ENCODE measurements at regions not wholly inside any gene's neighbourhood (a gene's known extent, or its start where the extent isn't known, plus 50 kb on each side); places are given as distances from the start of the nearest gene placed in this dataset.

DNA sequence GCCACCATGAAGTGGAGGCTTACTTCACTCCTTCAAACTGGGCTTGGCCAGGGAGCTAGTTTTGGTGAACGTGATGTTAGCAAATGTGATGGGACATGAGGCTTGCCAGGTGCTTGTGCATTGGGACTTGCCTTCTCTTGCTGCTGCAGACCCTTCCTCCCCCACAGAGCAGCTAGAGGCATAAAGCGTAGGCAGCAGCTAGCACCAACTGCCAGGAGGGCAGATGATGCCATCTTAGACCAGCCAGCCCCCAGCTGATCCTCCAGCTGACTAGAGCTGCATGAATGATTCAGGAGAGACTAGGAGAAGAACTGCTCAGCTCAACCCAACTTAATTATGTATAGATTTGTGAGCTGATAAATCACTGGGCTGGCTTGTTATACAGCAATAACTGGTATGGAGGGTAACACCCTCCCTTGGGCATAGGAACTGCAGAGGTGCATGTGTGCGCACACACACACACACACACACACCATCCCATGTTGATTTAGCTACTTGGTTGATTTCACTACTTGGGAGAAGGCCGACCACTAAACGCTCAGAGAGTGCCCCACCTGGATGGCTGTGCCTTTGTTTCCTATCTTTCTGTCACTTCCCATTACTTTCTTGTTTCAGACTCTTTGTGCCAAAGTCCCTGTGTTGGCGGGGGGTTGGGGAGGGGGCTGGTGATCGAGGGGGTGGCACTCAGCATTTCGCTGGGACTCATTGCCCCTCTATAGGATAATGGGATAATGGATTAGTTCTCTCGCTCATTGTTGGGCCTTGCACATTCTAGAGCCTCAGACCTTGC, 202.8 kb downstream of the ADAMTS15 start:
- peak overlapping the region in 2 of 3 experiments; percentile 21 to 37; a peak in 4 of 7 replicates for H3K27ac Mint-ChIP-seq

More for the DNA sequence above, 202.8 kb downstream of the ADAMTS15 start:
- H3K56ac ChIP-seq (ENCODE audit: insufficient read length, low read depth, low read length): no peak overlapping the region
- no peak overlapping the region; the same call in 1 of the 2 replicates for H3K14ac ChIP-seq (ENCODE audit: insufficient read depth, low read length)
- no peak overlapping the region for H4K5ac ChIP-seq (ENCODE audit: insufficient read length, low read depth, low read length)
- no peaks in the 10 kb centered on the region for H3K79me2 ChIP-seq (ENCODE audit: insufficient read depth, low read length)
- Mint-ChIP-seq H3K36me3 (ENCODE audit: insufficient read depth in 1 of 3, low read depth in 3 of 3) (no peaks in the 10 kb centered on the region), H3K4me3 (no peak overlapping the region), H3K9me3 (peaks cover 0 to 6% of the 10 kb centered on the region in 2 experiments; a peak in 3 of 5 replicates), H3K27me3 (ENCODE audit: low read depth) (peaks cover 1% of the 10 kb centered on the region), H3K4me1 (peaks cover 15 to 16% of the 10 kb centered on the region in 2 experiments)
- no peak overlapping the region for H3T11ph ChIP-seq (ENCODE audit: low read length)
- no peak for DNase-seq
- H3K9me3 ChIP-seq (ENCODE audit: control insufficient read depth, low read depth, low read length): peaks cover 4% of the 10 kb centered on the region
- no peaks in the 10 kb centered on the region for H3K79me1 ChIP-seq (ENCODE audit: insufficient read depth, low read depth, low read length, poor library complexity, severe bottlenecking)
- no peak overlapping the region for H2BK12ac ChIP-seq (ENCODE audit: insufficient read length, low read depth, low read length)
- no CpG with 5 or more reads among the region's 9 CpGs for WGBS (ENCODE audit: extremely low coverage, insufficient read length, low lambda C conversion rate)
- H3K27me3 ChIP-seq (ENCODE audit: insufficient read depth, low read length): no peaks in the 10 kb centered on the region; the same call in 1 of the 2 replicates
- no peak overlapping the region for H4K8ac ChIP-seq (replicated peaks; ENCODE audit: insufficient read length, low read depth, low read length)
- H3K9ac ChIP-seq (ENCODE audit: extremely low read depth, insufficient read length, low read length): no peak overlapping the region
- no peak overlapping the region for H2BK120ac ChIP-seq (ENCODE audit: low read depth, low read length, poor library complexity, severe bottlenecking)
- no peak overlapping the region for H3K27ac ChIP-seq (ENCODE audit: insufficient read length, low read depth, low read length)
- TF ChIP-seq, protein P1, sequence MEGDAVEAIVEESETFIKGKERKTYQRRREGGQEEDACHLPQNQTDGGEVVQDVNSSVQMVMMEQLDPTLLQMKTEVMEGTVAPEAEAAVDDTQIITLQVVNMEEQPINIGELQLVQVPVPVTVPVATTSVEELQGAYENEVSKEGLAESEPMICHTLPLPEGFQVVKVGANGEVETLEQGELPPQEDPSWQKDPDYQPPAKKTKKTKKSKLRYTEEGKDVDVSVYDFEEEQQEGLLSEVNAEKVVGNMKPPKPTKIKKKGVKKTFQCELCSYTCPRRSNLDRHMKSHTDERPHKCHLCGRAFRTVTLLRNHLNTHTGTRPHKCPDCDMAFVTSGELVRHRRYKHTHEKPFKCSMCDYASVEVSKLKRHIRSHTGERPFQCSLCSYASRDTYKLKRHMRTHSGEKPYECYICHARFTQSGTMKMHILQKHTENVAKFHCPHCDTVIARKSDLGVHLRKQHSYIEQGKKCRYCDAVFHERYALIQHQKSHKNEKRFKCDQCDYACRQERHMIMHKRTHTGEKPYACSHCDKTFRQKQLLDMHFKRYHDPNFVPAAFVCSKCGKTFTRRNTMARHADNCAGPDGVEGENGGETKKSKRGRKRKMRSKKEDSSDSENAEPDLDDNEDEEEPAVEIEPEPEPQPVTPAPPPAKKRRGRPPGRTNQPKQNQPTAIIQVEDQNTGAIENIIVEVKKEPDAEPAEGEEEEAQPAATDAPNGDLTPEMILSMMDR (conservative IDR thresholded peaks at IDR 0.05): no peak
- H3K23me2 ChIP-seq (ENCODE audit: insufficient read length, low read depth, low read length, poor library complexity, severe bottlenecking): no peaks in the 10 kb centered on the region
- no peaks in the 10 kb centered on the region for H4K20me1 ChIP-seq (ENCODE audit: control insufficient read depth, insufficient read depth, insufficient read length)
- no peak overlapping the region for H3K4me2 ChIP-seq (ENCODE audit: insufficient read depth, insufficient read length, low read length)
- no peak overlapping the region for H3K23ac ChIP-seq (ENCODE audit: insufficient read length, low read depth, low read length)
- H3K4me1 ChIP-seq (ENCODE audit: insufficient read depth, low read length): 0 out of 2 replicates have a peak, but pooled peaks cover 2% of the 10 kb centered on the region
- H2AK5ac ChIP-seq (ENCODE audit: insufficient read length, low read length): no peak overlapping the region
- no peak overlapping the region for H2BK5ac ChIP-seq (ENCODE audit: insufficient read length, low read length)
- no peak overlapping the region for H4K91ac ChIP-seq (ENCODE audit: insufficient read length, low read depth, low read length)
- no peak overlapping the region for H2BK20ac ChIP-seq (ENCODE audit: low read depth, low read length, poor library complexity, severe bottlenecking)
- H3K18ac ChIP-seq (ENCODE audit: insufficient read length, low read depth, low read length): no peak overlapping the region
- H2BK15ac ChIP-seq (ENCODE audit: low read depth, low read length): no peak overlapping the region
- no peak overlapping the region for H3K4ac ChIP-seq (ENCODE audit: low read depth, low read length)
- H2AFZ ChIP-seq (ENCODE audit: low read length): no peak overlapping the region

Measured in H9 (cell line).